T-helper 1 cell treated with Interleukin-12 subunit alpha and Interleukin-12 subunit beta and Interleukin-4 antibody, amounts not matched to agents 30 ng/mL and 1 ng/mL, for 36 hours (primary cell): ENCODE measurements at regions not wholly inside any gene's neighbourhood (a gene's known extent, or its start where the extent isn't known, plus 50 kb on each side); places are given as distances from the start of the nearest gene placed in this dataset.
"Not testable (repeated sequence)": the region's sequence is repeated elsewhere in the genome, so short reads cannot be mapped to it uniquely, and the experiment has no call there.

Experiments
- intact Hi-C: fragments of 100-400 bp; cut with micrococcal nuclease; formaldehyde crosslinking; loops from one replicate; pipeline ENCODE4 v1.15.1; 2024

DNA sequence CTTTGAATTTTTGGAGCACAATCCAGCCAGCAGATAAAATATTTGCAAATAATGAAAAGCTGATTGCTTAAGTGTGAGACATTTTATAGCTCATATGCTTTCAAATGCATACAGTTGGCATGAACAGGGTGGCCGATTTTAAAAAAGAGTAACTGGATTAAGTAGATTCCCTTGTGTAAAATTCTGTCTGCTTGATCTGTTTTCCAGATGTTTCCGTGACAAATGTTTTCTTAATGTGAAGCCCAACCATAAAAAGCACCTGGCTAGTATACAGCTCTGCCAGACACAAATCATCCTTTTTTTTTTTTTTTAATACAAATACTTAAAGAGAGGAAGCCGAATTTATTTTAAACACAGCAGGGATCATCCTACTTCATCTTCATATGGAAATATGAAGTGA, 440.7 kb downstream of the CCER1 start:
- intact Hi-C loops = no loop called here

GRCh38 chr12:90512518-90512917, 442.5 kb downstream of the CCER1 start:
- intact Hi-C loops = no loop called here

DNA sequence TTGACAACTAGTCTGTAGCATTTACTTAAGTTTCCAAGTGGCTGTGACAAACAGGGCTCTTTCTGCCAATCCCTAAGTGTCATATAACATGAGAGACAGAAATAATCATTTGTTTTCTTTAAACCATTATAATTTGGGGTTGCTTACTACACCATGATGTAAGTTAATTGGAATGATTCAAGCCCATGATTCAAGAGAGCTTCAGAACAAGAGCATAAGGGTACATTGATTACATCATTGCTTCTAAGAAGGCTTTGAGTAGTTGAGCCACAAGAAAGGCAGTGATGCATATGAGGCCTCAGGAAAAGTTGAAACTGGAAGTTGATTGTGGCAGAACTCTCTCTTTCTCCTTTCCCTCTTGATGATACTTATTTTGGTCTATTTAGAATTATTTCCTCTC, 444.0 kb downstream of the CCER1 start:
- intact Hi-C loops = no loop called here

DNA sequence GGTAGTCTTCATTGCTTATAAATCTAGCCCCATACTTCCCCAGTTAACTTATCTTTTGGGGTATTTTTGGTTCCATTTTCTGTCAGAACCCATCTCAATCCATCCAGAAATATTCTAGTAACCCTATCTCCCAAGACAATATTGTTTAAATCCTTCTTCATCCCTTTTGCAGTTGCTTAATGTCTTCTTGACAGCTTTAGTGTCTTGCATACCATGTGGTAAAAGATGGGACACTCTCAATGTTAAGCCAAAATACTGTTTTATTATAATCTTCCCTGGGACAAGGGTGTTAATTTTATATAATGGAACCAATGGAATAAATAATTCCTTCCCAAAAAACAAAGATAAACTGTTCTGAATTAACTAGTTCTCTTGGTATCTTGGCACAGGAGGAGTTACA, 450.2 kb downstream of the CCER1 start:
- intact Hi-C loops = no loop called here

GRCh38 chr12:90502070-90502469, 452.9 kb downstream of the CCER1 start:
- intact Hi-C loops = no loop called here

DNA sequence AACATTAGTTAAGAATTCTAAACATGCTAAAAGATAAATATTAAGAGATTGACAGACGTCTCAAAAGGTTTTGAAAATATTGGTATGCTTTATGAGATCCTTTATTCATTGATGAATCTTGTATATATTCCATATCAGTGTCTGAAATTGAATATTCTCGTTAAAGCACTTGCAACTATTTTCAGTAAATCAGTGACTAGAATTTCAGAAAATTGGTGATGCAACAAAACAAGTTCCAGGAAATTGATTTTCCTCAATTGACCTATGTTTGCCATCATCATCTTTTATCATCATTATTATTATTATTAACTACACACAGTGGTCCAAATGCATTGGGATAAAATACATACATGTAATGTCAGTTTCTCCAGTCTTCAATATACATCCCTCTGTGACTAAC, 453.6 kb downstream of the CCER1 start:
- intact Hi-C loops = no loop called here

GRCh38 chr12:90499795-90500194, 455.2 kb downstream of the CCER1 start:
- intact Hi-C loops = no loop called here

- intact Hi-C loops = no loop called here
Observed at GRCh38 chr12:90497923-90498545, 456.9 kb downstream of the CCER1 start.

DNA sequence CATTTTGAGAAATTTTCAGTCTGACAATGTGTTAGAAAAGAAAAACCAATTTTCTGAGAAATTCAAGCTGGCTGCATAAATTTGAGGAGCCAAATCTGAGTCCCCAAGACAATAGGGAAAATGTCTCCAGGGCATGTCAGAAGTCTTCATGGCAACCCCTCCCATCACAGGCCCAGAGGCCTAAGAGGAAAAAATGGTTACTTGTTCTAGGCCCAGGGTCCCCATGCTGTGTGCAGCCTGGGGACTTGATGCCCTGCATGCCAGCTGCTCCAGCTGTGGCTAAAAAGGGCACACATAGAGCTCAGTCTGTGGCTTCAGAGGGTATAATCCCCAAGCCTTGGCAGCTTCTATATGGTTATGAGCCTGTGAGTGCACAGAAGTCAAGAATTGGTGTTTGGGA, 464.6 kb downstream of the CCER1 start:
- intact Hi-C loops = no loop called here

- intact Hi-C loops = no loop called here
Observed at GRCh38 chr12:90489141-90489540, 465.8 kb downstream of the CCER1 start.

DNA sequence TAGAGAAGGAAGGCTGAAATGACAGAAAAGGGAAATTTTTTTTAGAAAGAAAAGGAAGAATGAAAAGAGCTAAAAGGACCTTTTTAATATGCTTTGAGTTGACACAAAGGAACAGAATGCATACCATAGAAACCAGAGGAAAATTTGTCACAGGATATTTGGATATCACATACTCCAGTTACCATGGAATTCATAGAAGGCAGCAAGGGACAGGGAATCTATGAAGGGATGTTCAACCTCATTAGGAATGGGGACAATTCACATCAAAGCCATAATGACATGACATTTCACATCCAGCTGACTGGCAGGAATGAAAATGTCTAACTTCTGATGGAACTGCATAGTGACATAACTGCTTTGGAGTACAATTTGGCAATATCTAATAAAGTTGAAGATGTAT, 469.4 kb downstream of the CCER1 start:
- intact Hi-C loops = no loop called here

GRCh38 chr12:90484094-90484493, 470.9 kb downstream of the CCER1 start:
- intact Hi-C loops = no loop called here

DNA sequence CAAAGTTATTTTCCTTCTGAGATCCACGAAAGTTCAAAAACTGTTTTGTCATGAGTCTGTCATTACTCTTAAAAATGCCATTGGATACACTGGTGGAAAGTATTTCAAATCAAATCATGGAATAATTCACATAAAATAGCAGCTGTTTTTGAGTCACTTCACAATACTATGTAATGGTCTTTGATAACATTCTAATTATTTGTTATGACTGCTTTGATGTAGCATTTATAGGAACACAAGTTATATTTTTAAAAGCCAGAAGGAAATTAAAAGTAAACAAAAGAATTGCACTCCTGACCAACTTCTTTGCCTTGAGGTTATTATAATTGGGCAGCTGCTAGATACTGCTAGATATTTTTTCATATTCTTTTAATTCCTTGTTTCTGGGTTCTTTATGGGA, 473.2 kb downstream of the CCER1 start:
- intact Hi-C loops = no loop called here

GRCh38 chr12:90479237-90479636, 475.7 kb downstream of the CCER1 start:
- intact Hi-C loops = no loop called here

DNA sequence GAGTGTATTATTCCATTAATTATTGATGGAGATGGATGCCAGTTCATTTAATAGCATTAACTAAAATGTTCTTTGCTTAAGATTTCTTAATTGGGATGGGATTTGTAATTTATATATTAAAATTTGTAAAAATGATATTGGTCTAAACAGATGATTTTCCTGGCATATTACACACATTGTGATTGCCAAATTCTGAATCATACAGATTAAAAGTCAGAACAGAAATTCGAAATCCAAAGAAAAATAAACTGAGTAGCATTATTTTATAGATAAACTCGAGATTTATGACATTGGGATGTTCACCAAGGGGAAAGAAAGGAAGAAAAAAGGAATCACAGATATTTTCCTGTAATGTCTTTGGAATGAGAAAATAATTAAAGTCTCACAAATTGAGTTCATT, 481.1 kb downstream of the CCER1 start:
- intact Hi-C loops = no loop called here

DNA sequence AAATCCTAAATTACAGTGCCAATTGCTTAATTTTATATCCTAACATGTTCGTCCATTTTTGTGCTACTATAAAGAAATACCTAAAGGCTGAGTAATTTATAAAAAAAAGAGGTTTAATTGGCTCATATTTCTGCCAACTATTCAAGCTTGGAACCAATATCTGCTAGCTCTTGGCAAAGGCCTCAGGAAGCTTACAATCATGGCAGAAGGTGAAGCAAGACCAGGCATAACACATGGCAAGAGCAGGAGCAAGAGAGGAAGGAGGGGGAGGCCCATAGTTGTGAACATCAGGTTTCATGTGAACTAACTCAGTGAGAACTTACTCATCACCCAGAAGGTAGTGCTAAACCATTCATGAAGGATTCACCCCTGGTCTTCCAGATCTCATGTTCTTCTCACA, 494.3 kb downstream of the CCER1 start:
- intact Hi-C loops = no loop called here

- intact Hi-C loops = no loop called here
Observed at GRCh38 chr12:90456248-90456647, 498.7 kb downstream of the CCER1 start.

DNA sequence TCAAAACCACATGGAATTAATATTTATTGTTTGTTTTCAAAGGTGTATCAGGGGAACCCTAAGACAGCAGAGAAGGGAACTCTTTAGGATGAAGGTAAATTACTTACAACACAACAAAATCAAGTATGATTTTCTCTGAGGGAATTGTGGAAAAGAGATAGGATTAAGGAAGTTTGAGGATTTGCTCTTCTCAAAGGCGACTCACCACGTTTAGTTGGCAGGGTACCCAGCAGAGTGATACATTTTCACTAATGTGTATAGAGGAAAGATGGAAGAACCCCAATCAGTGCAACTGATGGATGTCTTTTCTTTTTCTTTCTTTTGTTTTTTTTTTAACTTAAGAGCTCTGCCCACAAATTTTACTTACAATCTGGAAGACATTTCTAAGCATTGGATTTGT, 499.2 kb downstream of the CCER1 start:
- intact Hi-C loops = no loop called here

DNA sequence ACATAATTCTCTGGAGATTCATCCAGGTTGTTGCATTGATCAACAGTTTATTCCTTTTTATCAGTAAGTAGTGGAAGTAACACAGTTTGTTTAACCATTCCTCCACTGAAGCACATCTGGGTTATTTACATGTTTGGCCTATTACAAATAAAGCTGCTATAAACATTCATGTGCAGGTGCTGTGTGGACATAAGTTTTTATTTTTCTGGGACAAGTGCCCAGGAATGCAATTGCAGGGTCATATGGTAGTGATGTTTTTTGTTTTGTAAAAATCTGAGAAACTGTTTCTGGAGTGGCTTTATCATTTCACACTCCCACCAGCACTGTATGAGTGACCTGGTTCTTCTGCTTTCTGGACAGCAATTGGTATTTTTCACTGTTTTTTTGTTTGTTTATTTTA, 505.4 kb downstream of the CCER1 start:
- intact Hi-C loops = no loop called here

DNA sequence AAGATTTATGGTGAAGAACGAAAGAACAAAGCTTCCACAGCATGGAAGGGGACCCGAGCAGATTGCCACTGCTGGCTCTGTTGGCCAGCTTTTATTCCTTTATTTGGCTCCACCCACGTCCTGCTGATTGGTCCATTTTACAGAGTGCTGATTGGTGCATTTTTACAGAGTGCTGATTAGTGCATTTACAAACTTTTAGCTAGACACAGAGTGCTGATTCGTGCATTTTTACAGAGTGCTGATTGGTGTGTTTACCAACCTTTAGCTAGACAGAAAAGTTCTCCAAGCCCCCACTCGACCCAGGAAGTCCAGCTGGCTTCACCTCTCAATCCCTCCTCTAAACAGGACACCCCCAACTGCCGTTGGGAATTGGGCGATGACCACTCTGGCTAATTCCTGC, 511.5 kb downstream of the CCER1 start:
- intact Hi-C loops = not testable (repeated sequence)

DNA sequence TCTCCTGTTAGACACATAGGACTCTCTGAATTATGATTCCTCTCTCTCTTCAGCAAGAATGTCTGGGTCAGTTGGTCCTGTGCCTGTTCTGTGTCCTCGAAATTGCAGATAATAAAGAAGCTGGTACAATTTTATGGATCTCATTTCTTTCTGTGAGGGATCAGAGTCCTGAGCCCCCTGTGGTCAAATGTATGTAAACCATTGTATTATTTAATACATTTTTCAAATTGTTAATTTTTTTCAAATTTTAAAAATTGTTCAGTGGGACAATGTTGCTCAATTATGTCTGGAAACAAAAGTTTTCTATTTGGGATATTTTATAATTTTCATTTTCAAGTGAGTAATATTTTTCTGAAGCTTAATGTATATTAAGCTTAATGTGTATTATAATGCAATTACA, 513.5 kb downstream of the CCER1 start:
- intact Hi-C loops = no loop called here

GRCh38 chr12:90428881-90429280, 526.1 kb downstream of the CCER1 start:
- intact Hi-C loops = no loop called here

GRCh38 chr12:90428465-90428864, 526.5 kb downstream of the CCER1 start:
- intact Hi-C loops = no loop called here

DNA sequence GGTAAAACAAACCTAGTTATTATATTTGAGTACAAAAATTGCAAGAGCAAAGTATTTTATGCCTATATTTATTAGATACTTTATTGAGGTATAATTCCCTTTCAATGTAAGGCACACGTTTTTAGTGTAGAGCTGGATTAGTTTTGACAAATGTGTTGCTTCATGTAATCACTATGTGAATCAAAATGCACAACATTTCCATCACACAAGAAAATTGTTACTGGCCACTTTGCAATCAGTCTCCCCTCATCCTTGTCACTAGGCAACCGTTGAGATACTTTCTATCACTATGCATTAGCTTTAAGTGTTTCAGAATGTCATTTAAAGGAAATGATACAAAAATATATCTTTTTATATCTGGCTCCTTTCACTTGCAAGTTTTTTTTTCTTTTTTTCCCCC, 531.0 kb downstream of the CCER1 start:
- intact Hi-C loops = no loop called here
